C4-2B (cell line): ENCODE measurements at regions not wholly inside any gene's neighbourhood (a gene's known extent, or its start where the extent isn't known, plus 50 kb on each side); places are given as distances from the start of the nearest gene placed in this dataset.

Experiments
- H3K27ac ChIP-seq: fragments of 450-650 bp; 2 replicates; pipeline ENCODE4 v1.5.1; 2017
- ZFX ChIP-seq: fragments of 450-650 bp; IDR thresholded peaks from 2 replicates; pipeline ENCODE4 v1.6.1; 2017
- TF ChIP-seq, protein P1 (sequence below): fragments of 450-650 bp; conservative IDR thresholded peaks from 2 replicates; pipeline ENCODE4 v1.5.1; 2017; ENCODE audit warnings: mild to moderate bottlenecking

DNA sequence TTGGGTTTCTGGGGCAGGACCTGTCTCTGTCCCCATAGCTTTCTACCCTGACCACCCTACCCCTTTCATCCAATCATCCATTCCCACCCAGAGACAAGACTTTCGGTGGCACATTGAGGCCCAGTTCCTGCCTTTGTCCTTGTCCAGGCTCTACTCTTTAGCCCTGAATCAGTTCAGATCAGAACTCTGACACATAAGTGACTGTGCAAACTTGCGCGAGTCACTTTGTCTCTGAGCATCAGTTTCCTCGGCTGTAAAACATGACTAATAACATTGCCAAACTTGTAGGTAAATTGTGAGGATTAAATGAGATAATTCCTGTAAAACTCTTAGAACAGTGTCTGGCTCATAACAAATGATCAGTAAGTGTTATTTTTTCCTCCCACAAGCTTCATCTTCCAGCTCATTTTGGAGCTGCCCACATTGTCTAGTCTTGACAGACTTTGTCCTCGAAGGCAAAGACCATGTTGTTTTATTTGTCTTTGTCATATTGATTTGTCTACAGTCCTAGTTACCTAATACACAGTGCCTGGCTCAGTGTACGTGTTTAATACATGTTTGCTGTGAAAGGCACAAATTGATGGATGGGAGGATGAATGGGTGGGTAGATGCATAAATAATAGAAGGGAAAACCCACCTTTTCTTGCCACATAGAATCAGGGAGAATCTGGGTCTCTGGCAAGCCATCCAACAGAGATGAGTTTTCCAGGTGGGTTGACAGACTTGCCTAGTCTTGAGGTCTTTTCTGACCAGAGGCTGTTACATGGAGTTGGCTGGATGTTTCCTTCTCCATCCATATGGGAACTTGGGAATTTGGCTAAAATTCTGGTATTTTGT, 262.9 kb downstream of the OMA1 start:
- no peak for TF ChIP-seq ZFX
- no peak overlapping the region for H3K27ac ChIP-seq

DNA sequence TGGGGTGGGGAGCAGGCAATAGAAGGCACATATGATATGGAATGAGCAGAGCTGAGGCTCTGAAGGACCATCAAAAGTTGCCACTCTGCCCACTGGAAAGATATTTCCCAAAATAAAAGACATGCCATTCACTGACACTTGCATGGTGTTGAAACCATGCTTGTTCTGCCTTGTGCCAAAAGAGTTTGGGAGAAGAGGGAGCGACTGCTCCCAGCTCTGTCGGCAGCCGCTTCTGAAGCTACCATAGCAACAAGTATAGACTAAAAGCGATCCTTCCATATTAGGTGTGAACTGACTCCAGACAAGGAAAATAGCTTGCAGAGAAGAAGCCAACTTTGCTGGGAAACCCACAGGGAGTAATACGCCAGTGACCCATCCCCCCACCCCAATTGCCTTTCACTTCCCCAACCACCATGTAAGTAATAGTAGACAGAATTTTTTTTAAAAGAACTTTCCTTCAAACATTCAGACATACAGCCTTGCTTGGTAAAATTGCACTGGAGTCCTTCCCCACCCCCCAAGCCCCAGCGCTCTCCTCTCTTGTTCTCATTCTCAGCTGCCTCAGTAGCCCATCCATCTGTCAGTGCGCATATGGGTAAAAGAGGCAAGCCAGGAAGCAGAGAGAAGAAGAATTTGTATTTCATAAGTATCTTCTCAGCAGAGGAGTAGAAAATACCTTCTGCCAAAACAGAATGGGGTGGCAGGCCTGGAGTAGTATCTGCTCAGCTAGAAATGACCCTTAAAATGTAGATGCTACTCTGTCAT, 263.7 kb downstream of the OMA1 start:
- no peak for TF ChIP-seq ZFX
- TF ChIP-seq, protein P1, sequence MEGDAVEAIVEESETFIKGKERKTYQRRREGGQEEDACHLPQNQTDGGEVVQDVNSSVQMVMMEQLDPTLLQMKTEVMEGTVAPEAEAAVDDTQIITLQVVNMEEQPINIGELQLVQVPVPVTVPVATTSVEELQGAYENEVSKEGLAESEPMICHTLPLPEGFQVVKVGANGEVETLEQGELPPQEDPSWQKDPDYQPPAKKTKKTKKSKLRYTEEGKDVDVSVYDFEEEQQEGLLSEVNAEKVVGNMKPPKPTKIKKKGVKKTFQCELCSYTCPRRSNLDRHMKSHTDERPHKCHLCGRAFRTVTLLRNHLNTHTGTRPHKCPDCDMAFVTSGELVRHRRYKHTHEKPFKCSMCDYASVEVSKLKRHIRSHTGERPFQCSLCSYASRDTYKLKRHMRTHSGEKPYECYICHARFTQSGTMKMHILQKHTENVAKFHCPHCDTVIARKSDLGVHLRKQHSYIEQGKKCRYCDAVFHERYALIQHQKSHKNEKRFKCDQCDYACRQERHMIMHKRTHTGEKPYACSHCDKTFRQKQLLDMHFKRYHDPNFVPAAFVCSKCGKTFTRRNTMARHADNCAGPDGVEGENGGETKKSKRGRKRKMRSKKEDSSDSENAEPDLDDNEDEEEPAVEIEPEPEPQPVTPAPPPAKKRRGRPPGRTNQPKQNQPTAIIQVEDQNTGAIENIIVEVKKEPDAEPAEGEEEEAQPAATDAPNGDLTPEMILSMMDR = no peak
- no peak overlapping the region for H3K27ac ChIP-seq

GRCh38 chr1:58266242-58266641, 280.3 kb downstream of the OMA1 start:
- TF ChIP-seq, protein P1 = no peak
- no peak for TF ChIP-seq ZFX
- no peak overlapping the region for H3K27ac ChIP-seq

- TF ChIP-seq, protein P1 = no peak
- no peak for TF ChIP-seq ZFX
- H3K27ac ChIP-seq = no peak overlapping the region
These were observed 282.1 kb downstream of the OMA1 start for GRCh38 chr1:58264462-58264861.

- TF ChIP-seq ZFX = no peak
- TF ChIP-seq, protein P1 = no peak
- no peak overlapping the region for H3K27ac ChIP-seq
These were observed 283.8 kb downstream of the OMA1 start for GRCh38 chr1:58262702-58263101.

DNA sequence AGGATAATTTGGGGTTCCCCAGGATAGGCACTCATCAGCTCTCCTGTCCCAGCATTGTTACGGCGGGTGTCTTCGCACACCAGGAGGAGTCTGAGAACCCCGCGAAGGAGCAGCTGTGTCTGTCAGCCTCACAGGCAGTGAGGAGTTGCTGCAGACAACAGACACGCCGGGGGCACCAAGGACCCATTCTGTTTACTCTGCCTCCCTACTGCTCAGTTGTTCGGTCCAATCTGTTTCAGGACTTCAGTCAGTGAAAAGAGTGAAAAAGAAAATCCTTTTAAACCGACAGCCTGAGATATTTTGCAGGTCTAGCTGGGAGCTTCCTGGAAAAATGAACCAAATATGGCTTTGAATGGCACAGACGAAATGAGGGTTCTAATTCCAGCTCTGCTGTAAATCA, 288.4 kb downstream of the OMA1 start:
- no peak overlapping the region for H3K27ac ChIP-seq
- TF ChIP-seq, protein P1 = no peak
- no peak for TF ChIP-seq ZFX

GRCh38 chr1:58257003-58257402, 289.5 kb downstream of the OMA1 start:
- H3K27ac ChIP-seq = no peak overlapping the region
- TF ChIP-seq, protein P1 = no peak
- TF ChIP-seq ZFX = no peak
